Ureter (tissue), 1 donor: ENCODE measurements at regions not wholly inside any gene's neighbourhood (a gene's known extent, or its start where the extent isn't known, plus 50 kb on each side); places are given as distances from the start of the nearest gene placed in this dataset.

Experiments used
- DNase-seq: peaks from one replicate; pipeline ENCODE4 v3.0.0-alpha.2; 2020; ENCODE audit warnings: low spot score
- donor health status: DM: yes; HTN: yes; CAD: no.

DNA sequence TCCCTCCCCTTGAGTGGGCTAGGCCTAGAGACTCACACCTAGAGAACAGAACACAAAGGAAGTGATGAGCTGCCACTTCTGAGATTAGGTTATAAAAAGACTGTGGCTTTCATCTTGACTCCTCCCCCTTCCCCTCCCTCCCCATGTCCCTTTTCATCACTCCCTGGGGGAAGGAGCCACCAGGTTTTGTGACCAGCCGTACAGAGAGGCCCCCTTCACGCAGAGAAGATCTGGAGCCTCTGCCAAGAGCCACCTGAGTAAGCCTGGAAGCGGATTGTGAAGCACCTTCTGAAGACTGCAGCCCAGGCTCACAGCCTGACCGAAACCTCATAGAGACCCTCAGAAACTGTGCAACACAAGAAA is 118.4 kb upstream of the NXT1 start:
- DNase-seq, result peak; percentile 32

DNA sequence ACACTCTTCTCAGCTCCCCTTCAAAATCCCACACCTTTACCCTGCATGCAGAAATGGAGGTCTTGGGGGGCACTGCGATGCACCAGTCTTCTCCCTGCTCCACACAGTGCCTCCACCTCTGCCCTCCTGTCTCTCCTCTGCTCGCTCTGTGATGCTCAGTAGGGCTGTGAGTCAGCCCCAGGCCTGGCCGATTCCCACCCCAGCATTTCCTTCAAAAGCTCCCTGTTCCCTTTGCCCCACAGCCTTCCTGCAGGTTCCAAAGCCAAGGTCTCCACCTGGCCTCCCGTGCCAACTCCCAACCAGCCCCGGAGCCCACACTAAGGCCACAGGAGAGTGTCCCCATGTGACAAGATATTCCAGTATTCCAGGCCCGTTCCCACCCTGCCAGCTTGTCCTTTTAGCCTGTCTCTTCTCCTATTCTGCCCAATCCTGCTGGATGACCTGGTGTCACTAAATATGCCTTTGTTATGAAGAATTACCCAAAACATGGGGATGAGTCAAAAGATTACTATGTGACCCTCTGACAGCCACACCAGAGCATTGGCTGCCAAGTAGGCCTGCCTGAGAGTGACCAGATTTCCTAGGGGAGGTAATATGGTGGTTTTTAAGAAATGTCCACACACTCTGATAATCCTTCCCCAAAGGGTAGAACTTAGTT is 118.9 kb upstream of the NXT1 start:
- peak; percentile 37 for DNase-seq

DNA sequence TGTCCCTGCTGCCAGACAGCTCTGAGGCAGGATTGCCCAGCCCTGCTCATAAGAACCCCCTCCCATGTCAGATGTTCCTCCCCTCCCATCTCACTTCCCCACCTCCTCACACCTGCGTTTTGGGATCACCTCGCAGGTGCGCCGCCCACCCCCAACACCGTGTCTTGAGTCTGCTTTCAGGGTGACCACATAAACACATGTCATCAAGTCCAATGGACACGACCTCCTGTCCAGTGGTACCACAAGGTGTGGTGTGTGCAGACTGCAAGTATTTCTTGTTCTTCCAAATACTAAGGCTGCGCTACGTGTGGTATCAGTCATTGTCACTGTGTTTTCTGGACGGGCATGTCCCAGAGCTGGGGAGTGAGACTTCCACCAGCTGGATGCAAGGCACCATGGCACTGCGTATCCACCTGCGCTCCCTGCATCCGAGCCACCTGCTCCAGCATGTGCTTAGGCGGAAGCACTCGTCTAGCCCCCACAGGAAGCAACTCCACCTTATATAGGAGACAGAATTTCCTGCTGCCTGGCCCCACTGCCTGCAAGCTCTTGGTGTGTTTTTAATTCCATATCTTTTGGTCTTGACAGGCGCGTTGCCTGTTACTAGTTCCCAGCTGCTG is 119.7 kb upstream of the NXT1 start:
- DNase-seq, result peak; percentile 24

DNA sequence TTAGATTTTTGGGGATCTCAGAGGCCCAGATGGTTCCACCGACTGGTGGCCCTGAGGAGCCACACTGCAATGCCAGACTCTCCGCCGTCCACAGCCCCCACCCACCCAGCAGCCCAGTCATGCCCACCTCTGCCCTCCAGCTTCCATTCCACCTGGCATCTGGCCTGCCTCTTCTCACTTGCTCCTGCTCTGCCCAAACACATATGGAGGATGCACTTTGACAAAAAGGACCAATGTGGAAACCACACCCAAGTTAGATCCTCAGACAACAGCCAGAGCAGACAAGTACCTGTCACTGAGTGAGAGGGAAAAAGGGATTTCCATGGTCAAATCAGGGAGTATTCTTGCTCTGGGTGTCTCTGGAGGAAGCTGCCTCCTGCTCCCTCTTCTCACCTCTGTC is 120.6 kb upstream of the NXT1 start:
- DNase-seq, result no peak

DNA sequence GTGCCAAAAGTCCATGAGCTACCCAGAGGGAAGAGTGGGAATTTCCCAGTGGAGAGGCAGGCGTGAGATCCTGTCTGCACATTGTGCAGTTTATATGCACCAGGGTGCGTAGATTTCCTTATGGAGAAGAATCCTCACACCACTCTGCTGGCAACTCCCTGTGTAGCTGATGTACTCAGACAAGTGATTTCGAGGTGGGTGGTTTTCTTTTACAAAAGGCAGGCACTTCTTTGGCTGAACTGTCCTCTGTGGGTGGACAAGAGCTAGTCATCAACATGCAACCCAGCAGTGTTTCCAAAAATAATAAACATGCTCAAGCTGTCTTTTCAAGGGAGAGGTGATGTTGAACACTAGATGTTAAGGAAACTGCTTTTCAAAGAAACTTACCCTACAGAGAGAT is 121.7 kb upstream of the NXT1 start:
- peak; percentile 41 for DNase-seq

DNA sequence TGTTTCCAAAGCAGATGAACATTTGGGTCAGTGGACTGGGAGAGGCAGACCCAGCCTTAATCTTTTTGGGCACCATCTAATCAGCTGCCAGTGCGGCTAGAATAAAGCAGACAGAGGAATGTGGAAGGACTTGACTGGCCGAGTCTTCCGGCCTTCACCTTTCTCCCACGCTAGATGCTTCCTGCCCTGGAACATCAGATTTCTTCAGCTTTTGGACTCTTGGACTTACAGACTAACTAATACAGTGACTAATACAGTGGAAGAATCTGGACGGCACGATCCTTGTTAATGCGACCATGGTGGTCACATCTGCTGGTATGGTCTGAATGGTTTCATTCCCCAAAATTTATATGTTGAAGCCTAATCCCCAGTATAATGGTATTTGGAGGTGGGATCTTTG is 122.6 kb upstream of the NXT1 start:
- DNase-seq, result peak; percentile 46

DNA sequence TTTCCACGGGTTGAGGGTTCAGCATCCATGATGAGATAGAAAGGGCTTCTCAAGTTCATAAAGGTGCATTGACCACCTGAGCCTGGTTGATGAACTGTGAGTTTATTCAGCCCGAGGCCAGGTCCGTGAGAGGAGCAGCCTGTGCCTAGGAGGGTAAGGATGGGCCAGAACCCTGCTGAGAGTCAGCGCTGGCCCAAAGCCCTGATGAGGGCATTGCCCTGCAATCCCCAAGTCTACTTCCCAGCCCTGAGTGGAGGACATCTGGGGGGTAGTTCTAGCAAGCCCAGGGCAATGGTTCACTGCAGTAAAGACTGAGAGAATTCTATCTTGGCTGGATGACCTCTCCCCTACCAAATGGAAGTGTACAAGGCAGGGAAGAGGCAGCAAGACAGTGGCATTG is 123.3 kb upstream of the NXT1 start:
- peak; percentile 27 for DNase-seq

DNA sequence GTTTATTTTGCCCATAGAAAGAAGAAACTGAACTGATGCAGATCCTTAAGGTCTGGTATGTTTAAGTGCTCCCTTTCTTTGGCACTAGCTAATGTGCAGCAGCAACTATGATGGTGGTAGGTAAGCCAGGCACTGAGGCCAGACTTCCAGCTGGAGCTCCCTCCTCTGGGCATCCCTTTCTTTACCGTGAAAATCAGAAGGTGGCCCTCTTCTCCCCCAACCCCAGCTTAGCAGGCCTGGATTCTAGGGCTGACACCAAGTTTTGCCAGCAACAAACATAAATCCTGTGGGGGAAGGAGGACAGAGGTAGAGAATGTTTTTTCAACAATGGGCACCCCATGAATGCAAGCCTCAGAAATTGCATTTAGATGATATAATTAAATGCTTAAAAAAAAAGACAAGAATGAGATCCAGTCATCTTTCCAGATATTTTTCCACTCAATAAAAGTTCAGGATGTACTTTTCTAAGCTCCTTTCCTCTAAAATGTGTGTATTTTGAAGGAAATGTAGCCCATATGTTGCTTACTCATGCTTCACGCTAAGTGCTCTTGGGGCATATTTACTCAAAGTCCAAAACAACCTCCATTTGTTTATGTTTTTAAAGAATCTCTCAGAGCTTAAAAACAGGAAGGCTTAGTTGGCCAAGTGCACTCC is 123.9 kb upstream of the NXT1 start:
- DNase-seq, result no peak

DNA sequence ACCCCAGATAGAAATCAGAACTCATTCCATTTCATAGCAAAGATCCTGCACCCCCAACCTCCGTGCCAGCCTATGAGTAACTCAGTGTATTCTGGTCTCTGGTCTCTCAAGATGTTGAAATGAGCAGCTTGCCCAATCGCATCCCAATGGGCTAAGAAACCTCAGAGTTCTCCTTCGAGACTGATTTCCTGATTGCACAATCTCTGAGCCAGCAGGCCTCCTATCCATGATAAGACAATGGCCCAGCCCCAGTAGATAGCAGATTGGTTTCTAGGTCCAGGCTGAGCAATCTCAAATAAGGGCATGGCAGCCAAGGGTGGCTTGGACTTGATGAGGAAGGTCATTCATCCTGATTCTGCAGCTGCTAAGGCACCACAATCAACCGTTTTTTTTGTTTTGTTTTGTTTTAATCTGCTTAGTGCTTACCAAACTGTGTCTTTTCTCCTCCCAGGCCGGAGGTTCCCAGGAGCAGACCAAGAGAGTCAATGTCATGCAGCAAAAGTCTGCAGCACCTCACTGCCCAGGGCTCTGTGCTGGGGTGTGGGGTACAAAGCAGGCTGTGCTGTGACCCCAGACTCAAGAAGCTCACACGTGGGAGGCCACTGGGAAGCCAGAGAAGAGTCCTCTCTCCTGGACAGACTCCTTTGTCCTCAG is 125.1 kb upstream of the NXT1 start:
- DNase-seq, result peak; percentile 78

DNA sequence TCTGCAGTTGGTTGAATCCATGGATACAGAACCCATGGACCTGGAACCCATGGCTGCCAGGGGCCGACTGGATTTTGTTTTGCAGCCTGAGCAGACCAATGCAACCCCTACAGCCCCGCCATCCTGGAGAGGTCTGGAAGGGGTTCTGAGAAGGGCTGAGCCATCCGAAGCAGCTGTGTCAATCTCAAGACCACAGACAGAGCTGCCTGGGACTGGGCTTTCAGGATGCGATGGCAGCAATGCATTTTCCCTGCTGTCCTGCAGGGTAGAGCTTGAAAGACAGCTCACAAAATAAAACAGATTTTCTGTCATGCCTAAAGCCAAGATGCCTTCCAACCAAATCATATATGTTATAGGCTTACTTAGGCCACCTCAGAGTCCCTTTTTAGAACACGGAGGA is 125.8 kb upstream of the NXT1 start:
- no peak for DNase-seq

DNA sequence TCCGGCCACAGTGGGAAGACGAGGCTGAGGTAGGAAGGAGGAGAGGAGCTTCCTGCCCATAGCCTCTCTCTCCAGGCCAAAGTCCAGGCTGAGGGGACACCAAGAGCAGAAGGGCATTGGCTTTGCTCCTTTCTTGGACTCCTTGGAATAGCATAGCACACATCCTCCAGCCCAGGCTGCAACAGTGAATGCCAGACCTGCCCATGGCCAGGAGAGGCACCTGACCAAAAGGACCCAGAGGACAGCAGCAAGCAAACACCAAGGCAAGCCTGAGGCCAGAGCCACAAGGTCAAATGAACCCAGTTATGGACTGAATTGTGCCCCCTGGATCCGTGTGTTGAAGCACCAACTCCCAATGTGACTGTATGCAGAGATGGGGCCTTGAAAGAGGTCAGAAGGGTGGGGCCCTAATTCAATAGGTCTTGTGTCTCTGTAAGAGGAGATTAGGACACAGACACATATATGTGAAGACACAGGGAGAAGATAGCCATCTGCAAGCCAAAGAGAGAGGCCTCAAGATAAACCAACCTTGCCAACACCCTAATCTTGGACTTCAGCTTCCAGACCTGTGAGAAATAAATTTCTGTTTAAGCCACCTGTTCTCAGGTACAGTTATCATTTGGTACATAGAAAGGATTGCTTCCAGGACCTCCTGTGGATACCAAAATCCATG is 126.5 kb upstream of the NXT1 start:
- DNase-seq, result no peak

DNA sequence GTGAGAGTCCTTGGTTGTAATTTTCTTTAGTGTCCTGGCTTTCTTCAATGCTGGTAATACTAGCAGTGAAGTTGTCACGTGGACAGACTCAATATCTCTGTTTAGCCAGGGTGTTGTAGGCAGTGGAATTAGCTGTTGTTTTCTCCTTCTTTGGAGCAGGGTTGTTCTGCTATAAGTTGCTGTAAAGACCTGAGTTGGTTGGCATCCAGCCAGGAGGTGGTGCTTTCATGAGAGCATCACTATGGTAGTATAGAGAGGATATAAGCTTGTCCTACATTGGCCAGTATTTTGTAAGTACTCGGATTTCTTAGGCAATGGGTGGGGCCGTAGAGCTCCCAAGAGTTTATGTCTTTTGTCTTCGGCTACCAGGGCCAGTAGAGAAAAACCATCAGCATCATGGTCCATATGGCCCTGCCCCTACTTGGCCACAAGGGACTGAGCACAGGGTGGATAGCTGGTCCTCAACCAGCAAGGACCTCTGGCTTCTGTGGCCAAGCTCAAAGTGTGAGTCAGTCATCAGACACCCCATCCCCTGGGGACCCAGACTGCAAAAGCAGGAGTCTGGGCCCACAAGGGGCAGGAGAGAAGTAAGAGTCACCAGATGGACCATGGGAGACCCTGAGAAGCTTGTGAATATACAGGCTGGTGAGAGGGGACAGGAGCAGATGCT is 127.9 kb upstream of the NXT1 start:
- no peak for DNase-seq

DNA sequence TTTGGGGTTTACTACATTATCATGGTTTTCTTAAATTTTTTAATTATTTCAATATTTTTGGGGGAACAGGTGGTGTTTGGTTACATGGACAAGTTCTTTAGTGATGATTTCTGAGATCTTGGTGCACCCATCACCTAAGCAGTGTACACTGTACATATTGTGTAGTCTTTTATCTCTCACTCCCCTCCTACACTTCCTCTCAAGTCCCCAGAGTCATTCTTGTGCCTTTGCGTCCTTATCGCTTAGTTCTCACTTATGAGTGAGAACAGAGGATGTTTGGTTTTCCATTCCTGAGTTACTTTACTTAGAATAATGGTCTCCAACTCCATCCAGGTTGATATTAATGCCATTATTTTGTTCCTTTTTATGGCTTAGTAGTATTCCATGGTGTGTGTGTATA is 130.9 kb upstream of the CD93 start:
- DNase-seq, result no peak

DNA sequence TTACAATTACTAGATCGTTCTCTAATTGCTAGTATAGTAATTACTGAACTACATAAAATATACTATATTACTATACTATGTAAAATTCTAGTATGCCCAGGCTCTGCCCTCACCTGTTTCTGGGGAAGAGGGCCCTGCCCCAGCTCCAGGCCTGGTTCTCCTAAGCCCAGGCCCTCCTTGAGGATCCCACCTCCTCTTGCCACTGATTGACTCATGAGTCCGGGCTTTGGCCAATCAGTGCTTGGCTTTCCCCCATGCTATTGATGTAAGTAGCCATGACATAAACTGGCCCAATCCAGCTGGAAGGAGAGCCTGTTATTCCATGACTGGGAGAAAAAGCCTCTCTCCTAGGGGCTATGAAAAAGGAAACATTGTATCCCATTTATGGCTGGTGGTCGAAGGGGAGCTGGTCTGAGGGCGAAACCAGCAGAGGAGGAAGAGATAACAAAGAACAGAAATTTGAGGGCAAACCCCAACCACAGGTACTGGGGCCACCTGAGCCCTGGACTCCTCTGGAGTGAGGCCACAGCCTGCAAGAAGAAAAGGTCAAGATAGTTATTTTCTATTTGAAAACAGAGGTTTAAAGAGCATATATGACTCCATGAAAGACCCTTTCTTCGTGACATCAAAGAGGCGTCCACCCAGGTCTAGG is 129.3 kb upstream of the CD93 start:
- DNase-seq, result no peak

DNA sequence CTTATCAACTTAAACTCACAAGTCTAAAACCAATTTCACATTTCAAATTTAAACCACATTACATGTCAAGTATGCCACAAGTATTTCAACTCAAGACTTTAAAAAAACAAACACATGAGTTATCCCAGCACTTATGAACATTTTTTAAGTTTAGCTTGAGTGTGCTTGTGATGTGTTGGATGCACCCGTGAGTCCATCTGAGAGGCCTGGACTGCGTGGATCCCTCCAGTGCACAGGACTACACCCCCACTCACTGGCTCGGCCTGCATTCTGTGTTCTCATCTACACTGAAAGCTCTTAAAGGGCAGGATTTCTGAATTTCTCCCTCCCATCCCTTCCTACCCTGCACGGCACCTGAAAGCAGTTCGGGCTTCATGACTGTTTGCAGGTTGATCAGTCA is 128.8 kb upstream of the CD93 start:
- DNase-seq, result no peak

DNA sequence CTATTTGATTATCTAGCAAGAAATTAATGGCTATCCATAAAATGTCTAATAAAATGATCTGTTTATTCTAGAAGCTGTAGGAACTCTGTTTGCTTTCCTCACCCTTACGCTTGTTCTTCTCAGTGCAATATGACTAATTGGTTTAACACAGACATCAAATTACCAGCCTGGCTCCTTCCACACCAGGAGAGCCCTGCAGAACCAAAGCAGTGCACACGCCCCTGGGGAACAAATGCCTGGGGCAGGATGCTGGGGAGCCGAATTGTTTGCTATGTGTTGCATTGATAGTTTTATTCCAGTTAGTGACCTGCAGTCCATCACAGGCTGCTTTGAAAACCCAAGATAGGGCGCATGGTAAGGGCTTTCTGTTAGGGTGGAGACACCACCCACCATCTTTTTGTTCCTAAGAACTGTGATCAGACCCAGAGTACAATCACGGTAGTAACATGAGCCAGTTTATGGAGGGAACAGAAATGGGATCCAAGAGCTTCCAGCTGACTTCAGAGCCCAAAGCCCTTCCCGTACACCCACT is 126.4 kb upstream of the CD93 start:
- DNase-seq, result no peak

DNA sequence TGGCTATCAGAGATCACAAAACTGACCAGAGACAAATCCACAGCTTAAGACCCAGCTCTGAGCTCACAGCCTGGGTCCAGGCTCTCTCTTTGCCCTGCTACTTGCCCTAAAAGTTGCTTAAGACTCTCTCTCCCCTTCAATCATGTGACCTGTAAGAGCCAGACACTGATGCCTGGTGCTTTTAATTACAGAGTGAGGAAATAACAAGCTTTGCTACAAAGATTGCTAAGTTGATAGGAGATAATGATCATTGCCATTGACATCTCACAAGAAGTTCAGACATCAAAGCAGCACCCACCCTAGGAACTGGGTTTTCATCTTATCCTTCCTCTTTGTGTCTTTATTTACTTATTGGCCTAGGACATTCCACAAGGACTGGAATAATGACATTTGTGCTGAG is 125.9 kb upstream of the CD93 start:
- no peak for DNase-seq

DNA sequence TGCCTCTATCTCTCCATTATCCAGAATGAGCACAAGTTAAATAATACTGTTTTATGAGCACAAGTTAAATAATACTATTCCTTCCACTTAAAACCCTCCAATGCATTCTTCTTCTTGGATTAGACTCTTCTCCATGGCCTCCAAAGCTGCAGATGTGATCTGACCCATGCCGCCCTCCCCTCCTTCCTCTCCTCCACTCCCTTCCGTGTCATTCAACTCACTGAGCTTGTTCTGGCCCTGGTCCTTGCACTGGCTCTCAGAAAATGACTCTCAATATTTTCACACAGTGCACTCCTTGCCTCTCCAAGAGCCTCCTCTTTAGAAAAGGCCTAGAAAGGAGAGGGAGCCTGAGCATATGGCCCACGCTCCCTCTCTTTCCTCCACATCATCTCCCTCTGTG is 125.0 kb upstream of the CD93 start:
- DNase-seq, result no peak

DNA sequence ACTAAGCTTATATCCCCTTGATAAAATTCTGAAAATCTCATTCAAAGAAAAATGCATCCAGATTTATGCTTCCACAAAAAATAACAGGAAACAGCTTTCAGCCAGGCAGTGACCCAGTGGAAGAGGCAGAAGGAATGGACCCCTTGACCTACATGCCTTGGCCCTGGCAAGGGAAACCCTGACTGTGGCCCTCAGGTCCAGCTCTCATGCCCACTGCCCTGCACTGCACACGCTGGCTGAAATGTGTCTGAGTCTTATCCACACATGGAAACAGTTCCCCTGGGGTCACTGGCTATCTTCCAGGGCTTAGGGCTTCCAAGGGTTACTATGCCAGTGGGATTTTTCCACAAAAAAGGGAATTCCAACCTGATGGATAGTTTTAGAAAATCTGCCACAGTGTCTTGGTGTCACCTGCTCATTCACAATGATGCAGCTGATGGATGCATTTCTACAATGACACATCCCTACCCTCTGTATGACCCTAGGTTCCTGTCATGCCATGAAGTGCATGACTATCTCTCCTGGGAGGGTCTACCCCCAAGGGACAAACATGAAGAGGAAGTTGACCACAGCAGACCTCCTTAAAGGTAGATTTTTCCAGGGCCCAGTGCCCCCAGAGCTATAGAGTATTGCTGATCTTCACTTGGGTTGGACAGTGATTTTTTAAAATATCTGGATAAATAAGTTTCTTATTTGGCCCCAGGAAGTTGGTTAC is 121.9 kb upstream of the CD93 start:
- DNase-seq, result no peak

DNA sequence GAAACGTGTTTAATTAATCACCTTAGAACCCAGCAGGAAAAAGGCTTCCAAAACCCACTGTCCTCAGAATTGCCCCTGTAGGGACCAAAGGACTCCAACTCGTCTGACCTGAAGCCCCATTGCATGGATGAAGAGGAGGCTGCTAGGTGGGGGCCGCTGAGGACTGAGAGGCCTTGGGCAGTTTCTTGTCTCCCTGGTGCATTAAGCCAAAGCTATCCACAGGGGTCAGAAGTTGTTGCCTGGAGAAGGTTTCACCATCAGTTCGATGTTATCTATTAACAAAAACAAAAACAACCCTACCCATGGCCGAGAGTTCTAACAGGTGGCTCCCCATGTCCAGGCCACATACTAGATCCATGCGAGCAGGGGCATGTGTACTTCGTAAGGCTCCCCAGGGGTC is 120.9 kb upstream of the CD93 start:
- DNase-seq, result no peak

DNA sequence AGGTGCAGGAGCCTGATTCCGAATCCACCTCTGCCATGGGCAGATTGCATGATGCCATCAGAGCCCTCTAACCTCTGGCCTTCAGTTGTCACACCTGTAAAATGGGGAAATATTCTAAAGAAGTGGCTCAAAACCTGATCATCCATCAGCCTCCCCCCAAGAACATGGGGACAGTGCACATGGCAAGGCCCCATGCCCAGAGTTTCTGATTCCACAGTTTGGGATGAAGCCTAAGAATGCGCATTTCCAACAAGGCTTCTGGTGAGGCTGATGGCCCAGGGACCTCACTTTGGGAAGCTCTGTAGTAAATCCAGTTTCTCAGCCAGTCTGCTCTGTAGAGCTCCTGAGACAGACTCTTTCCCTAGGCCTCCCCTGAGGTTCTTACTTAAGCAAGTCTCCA is 119.9 kb upstream of the CD93 start:
- DNase-seq, result no peak
